GM12891 (cell line): ENCODE measurements at regions not wholly inside any gene's neighbourhood (a gene's known extent, or its start where the extent isn't known, plus 50 kb on each side); places are given as distances from the start of the nearest gene placed in this dataset.

Experiments
- PAX5 ChIP-seq: IDR thresholded peaks from 2 replicates; pipeline ENCODE4 v1.6.1; 2011; ENCODE audit warnings: low read length, moderate library complexity, mild to moderate bottlenecking; ENCODE audit not compliant: insufficient read depth, severe bottlenecking
- POLR2A ChIP-seq: IDR thresholded peaks from 2 replicates; pipeline ENCODE4 v1.6.1; 2011; ENCODE audit warnings: low read depth, low read length, control low read depth
- POLR2AphosphoS5 ChIP-seq: IDR thresholded peaks from 2 replicates; pipeline ENCODE4 v1.6.1; 2011; ENCODE audit warnings: low read depth, low read length, control low read depth
- TAF1 ChIP-seq: IDR thresholded peaks from 2 replicates; pipeline ENCODE4 v1.6.1; 2011; ENCODE audit warnings: low read depth, low read length, control low read depth

- TF ChIP-seq POLR2A (no peak), TAF1 (no peak), POLR2AphosphoS5 (no peak), PAX5 (no peak)
Observed at GRCh38 chr5:51034222-51034901, 348.9 kb upstream of the ISL1 start.
